T1000 (cell line): ENCODE measurements at regions not wholly inside any gene's neighbourhood (a gene's known extent, or its start where the extent isn't known, plus 50 kb on each side); places are given as distances from the start of the nearest gene placed in this dataset.

ENCODE experiments used
- DNase-seq: peaks from one replicate; lab custom pipeline; 2025; ENCODE audit warnings: mixed read lengths; lab: John Stamatoyannopoulos, UW

- DNase-seq = no peak
Measured at GRCh38 chr1:106061586-106062495, 994.6 kb upstream of the PRMT6 start.

- DNase-seq = no peak
Measured at GRCh38 chr1:106063510-106063909, 993.0 kb upstream of the PRMT6 start.

GRCh38 chr1:106072909-106073600 lies 983.4 kb upstream of the PRMT6 start:
- no peak for DNase-seq

GRCh38 chr1:106080608-106081325 lies 975.7 kb upstream of the PRMT6 start:
- DNase-seq = no peak

GRCh38 chr1:106111044-106111443 lies 945.4 kb upstream of the PRMT6 start:
- no peak for DNase-seq

- DNase-seq = no peak
Measured at GRCh38 chr1:106113851-106114250, 942.6 kb upstream of the PRMT6 start.

- no peak for DNase-seq
Measured at GRCh38 chr1:106120789-106121188, 935.7 kb upstream of the PRMT6 start.

- no peak for DNase-seq
Measured at GRCh38 chr1:106121728-106122127, 934.7 kb upstream of the PRMT6 start.

GRCh38 chr1:106134561-106134960 lies 921.9 kb upstream of the PRMT6 start:
- DNase-seq = no peak

GRCh38 chr1:106173101-106173500 lies 883.4 kb upstream of the PRMT6 start:
- no peak for DNase-seq

- no peak for DNase-seq
Measured at GRCh38 chr1:106178791-106179190, 877.7 kb upstream of the PRMT6 start.

- DNase-seq = no peak
Measured at GRCh38 chr1:106181866-106182265, 874.6 kb upstream of the PRMT6 start.

- no peak for DNase-seq
Measured at GRCh38 chr1:106185089-106185488, 871.4 kb upstream of the PRMT6 start.

- no peak for DNase-seq
Measured at GRCh38 chr1:106189780-106190179, 866.7 kb upstream of the PRMT6 start.

- no peak for DNase-seq
Measured at GRCh38 chr1:106194206-106194605, 862.3 kb upstream of the PRMT6 start.

- no peak for DNase-seq
Measured at GRCh38 chr1:106200711-106201110, 855.8 kb upstream of the PRMT6 start.

- DNase-seq = no peak
Measured at GRCh38 chr1:106207185-106207584, 849.3 kb upstream of the PRMT6 start.

- no peak for DNase-seq
Measured at GRCh38 chr1:106217765-106218164, 838.7 kb upstream of the PRMT6 start.

- peak; percentile 40 for DNase-seq
Measured at GRCh38 chr1:106222403-106222802, 834.1 kb upstream of the PRMT6 start.

GRCh38 chr1:106223213-106223612 lies 833.3 kb upstream of the PRMT6 start:
- DNase-seq = no peak

- DNase-seq = no peak
Measured at GRCh38 chr1:106224426-106224825, 832.0 kb upstream of the PRMT6 start.

- no peak for DNase-seq
Measured at GRCh38 chr1:106225403-106225802, 831.1 kb upstream of the PRMT6 start.

- DNase-seq = no peak
Measured at GRCh38 chr1:106226550-106226949, 829.9 kb upstream of the PRMT6 start.
